GM12864 (cell line): ENCODE measurements at regions not wholly inside any gene's neighbourhood (a gene's known extent, or its start where the extent isn't known, plus 50 kb on each side); places are given as distances from the start of the nearest gene placed in this dataset.
"Not testable (repeated sequence)": the region's sequence is repeated elsewhere in the genome, so short reads cannot be mapped to it uniquely, and the experiment has no call there.

ENCODE experiments used
- DNase-seq: peaks from one replicate; pipeline ENCODE4 v3.0.0-alpha.2; 2011; ENCODE audit warnings: low read depth
- H3K4me3 ChIP-seq: 2 replicates; pipeline ENCODE4 v1.5.1; 2011; ENCODE audit warnings: mild to moderate bottlenecking, low read depth, low read length, control low read depth
- TF ChIP-seq, protein P1 (sequence below): IDR thresholded peaks from 2 replicates; pipeline ENCODE4 v1.5.1; 2011; ENCODE audit warnings: low read depth, mild to moderate bottlenecking, moderate library complexity, low read length, control low read depth, inconsistent platforms; ENCODE audit errors: missing control alignments

DNA sequence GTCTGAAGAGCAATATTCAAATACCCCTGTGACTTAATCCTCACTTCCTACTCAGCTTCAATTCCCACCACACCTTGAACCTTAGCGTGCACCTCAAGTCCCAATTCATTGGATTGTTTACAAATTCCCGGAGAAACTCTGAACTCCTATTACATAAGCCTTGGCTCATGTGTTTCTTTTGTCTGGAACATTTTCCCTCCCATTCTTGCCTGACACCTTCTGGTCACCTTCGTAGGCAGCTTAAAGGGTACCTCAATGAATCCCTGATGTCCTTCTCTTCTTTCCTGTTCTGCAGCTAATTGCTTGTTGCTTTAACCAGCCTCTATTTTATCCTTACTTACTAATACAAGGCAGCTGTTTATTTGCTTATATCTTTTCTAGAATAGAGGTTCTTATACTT, 85.0 kb upstream of the SEL1L start:
- DNase-seq: no peak
- no peak overlapping the region for H3K4me3 ChIP-seq
- TF ChIP-seq, protein P1, sequence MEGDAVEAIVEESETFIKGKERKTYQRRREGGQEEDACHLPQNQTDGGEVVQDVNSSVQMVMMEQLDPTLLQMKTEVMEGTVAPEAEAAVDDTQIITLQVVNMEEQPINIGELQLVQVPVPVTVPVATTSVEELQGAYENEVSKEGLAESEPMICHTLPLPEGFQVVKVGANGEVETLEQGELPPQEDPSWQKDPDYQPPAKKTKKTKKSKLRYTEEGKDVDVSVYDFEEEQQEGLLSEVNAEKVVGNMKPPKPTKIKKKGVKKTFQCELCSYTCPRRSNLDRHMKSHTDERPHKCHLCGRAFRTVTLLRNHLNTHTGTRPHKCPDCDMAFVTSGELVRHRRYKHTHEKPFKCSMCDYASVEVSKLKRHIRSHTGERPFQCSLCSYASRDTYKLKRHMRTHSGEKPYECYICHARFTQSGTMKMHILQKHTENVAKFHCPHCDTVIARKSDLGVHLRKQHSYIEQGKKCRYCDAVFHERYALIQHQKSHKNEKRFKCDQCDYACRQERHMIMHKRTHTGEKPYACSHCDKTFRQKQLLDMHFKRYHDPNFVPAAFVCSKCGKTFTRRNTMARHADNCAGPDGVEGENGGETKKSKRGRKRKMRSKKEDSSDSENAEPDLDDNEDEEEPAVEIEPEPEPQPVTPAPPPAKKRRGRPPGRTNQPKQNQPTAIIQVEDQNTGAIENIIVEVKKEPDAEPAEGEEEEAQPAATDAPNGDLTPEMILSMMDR: no peak

DNA sequence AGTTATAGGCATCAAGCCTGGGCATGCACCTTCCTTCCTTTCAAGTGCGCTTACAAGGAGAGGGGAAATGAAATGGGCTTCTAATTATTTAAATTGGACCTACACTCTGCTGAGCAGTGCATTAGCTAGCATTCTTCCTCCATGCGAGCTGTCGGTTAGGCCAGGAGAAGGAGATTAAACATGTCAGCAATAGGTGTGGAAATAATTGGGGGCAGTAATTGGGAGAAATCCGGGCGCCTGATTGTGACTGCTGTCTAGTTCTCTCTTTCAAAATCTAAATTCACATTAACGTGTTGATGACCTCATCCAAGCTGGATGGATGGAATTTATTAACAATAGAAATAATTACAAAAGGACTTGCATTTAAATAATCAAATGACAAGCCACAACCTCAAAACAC, 86.2 kb upstream of the SEL1L start:
- DNase-seq: no peak
- H3K4me3 ChIP-seq: no peak overlapping the region
- TF ChIP-seq, protein P1: no peak

DNA sequence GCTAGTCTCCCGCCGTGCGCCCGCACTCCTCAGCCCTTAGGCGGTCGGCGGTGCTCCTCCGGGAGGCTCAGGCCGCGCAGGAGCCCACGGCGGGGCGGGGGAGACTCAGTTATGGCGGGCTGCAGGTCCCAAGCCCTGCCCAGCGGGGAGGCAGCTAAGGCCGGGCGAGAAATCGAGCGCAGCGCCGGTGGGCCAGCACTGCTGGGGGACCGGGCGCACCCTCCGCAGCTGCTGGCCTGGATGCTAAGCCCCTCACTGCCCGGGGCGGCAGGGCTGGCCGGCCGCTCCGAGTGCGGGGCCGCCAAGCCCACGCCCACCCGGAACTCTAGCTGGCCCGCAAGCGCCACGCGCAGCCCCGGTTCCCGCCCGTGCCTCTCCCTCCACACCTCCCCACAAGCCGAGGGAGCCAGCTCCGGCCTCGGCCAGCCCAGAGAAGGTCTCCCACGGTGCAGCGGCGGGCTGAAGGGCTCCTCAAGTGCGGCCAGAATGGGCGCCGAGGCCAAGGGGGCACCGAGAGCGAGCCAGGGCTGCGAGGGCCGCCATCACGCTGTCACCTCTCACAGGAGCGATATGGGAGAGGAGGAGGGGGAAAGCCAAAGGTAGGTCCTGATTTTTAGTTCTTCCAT, 90.2 kb upstream of the SEL1L start:
- not testable (repeated sequence) for DNase-seq, H3K4me3 ChIP-seq

DNA sequence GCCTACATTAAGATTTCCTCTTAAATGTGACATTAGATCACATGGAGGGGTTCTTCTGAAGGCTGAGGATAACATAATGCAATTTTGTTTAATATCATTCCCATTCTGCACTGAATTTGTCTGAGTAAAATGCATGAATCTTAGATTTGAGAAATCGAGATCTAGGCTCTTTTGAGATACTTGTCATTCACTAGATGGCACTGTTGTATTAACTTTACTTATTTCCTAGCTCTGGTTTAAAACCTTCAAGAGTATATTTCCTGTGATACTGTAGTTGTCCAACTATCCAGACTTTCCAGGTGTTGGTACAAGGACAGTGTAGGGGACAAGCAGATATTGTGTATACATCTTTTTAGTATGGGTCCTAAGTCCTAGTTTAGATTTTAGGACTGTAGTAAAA, 91.7 kb upstream of the SEL1L start:
- no peak overlapping the region for H3K4me3 ChIP-seq
- TF ChIP-seq, protein P1: peak; percentile 18
- no peak for DNase-seq

DNA sequence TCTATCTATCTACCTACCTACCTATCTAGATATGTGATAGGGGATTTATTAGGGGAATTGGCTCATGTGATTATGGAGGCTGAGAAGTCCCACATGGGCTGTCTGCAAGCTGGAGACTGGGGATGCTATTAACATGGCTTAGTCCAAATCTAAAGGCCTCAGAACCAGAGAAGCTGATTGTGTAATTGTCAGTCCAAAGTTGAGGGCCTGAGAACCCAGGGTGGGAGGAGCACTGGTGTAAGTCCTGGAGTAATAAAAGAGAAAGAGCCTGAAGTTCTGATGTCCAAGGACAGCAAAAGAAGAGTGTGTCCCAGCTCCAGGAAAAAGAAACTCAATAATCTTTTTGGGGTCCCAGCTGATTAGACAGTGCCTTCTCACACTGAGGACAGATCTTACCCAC, 98.5 kb upstream of the SEL1L start:
- TF ChIP-seq, protein P1: no peak
- DNase-seq: no peak
- no peak overlapping the region for H3K4me3 ChIP-seq

DNA sequence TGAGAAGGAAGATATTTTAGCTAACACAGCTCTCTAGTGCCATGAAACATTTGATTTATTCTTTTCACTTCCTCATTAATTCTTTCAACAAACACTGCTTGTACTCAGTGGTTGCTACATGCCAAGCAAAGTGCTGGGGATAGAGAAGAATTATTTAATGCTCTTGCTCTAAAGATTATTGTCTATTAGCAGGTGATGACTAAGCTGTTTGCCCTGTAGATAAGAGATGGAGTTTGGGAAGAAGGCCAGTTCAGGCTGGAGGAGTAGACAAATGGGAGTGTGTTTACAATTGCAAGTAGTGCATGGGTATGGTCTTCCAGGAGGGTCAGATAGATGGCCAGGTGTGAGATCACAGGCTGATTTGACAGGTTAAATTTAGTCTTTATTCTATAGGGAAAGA, 99.8 kb upstream of the SEL1L start:
- DNase-seq: no peak
- TF ChIP-seq, protein P1: no peak
- H3K4me3 ChIP-seq: no peak overlapping the region

DNA sequence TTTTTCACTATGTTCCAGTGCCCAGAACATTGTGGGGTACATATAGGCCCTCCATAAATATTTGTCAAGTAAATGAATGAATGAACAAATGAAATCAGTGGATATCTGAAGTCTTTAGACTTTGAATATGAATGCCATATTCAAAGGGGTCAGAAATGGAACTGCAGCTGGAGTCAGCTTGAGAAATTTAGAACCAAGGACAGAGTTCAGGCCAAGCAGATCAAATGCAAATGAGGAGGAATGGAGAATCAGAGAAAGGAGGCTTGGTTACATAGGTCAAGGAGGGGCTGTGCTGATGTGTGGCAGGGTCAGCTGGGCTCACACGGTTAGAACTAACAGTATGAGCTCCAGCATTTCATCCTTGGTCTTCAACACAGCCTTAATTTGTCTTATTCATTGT, 104.0 kb upstream of the SEL1L start:
- TF ChIP-seq, protein P1: no peak
- H3K4me3 ChIP-seq: no peak overlapping the region
- DNase-seq: no peak
